ENCODE measurements at regions not wholly inside any gene's neighbourhood (a gene's known extent, or its start where the extent isn't known, plus 50 kb on each side); places are given as distances from the start of the nearest gene placed in this dataset.

DNA sequence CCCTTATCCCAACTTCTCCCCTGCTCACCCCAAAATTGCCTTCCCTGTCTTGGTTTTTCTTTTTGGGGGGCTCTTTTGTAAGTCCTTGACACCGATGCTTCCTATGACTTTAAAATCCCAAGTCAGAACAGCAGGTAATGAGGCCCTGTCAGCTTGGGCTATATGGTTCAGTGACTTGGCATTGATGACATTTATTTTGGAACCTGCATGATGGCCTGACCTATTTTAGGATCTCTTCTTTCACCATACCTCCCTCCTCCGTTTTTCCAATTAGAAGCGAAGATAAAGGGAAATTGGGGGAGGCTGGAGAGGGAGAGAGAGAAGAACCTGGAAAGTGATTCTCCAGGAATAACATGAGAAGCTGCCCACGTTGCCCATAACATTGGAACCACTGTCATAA is 424.9 kb upstream of the AUTS2 start:
- TF ChIP-seq POLR2AphosphoS5 (IDR thresholded peaks at IDR 0.05; ENCODE audit: low read depth, low read length) (no peak), REST (IDR thresholded peaks at IDR 0.05; ENCODE audit: insufficient read depth in 1 of 2, low read depth in 2 of 2, low read length in 2 of 2) (no peak), FOXP2 (optimal IDR thresholded peaks at IDR 0.05; ENCODE audit: borderline replicate concordance, extremely low read depth, extremely low read length, insufficient read depth) (no peak), TAF1 (IDR thresholded peaks at IDR 0.05; ENCODE audit: borderline replicate concordance, insufficient read depth, low read length) (no peak), SIN3A (IDR thresholded peaks at IDR 0.05; ENCODE audit: borderline replicate concordance, insufficient read depth, low read length) (no peak)

Data from PFSK-1 (cell line).